Neural crest cell (in vitro differentiated cells): ENCODE measurements at regions not wholly inside any gene's neighbourhood (a gene's known extent, or its start where the extent isn't known, plus 50 kb on each side); places are given as distances from the start of the nearest gene placed in this dataset.
"Not testable (repeated sequence)": the region's sequence is repeated elsewhere in the genome, so short reads cannot be mapped to it uniquely, and the experiment has no call there.

Source experiments
- DNase-seq: peaks from one replicate; pipeline ENCODE4 v3.0.0; 2021; ENCODE audit warnings: low read depth, mixed read lengths, low spot score
- H3K27ac Mint-ChIP-seq: one replicate; pipeline ENCODE4 v1.8.0; 2021; ENCODE audit warnings: mild to moderate bottlenecking, mixed read lengths; ENCODE audit not compliant: unreplicated experiment
- H3K27me3 Mint-ChIP-seq: 2 replicates; pipeline ENCODE4 v1.8.0; 2021; ENCODE audit warnings: low read depth, mild to moderate bottlenecking, mixed read lengths
- H3K36me3 Mint-ChIP-seq: 2 replicates; pipeline ENCODE4 v1.8.0; 2021; ENCODE audit warnings: low read depth, mild to moderate bottlenecking, mixed read lengths
- H3K4me1 Mint-ChIP-seq: 2 replicates; pipeline ENCODE4 v1.8.0; 2021; ENCODE audit warnings: mixed read lengths
- H3K4me3 Mint-ChIP-seq: one replicate; pipeline ENCODE4 v1.8.0; 2021; ENCODE audit warnings: mild to moderate bottlenecking, mixed read lengths
- H3K9me3 Mint-ChIP-seq: 2 replicates; pipeline ENCODE4 v1.8.0; 2021; ENCODE audit warnings: mixed read lengths
- TF ChIP-seq, protein P1 (sequence below): fragments of 200-600 bp; sonication (generic); conservative IDR thresholded peaks from 2 replicates; pipeline ENCODE4 v1.5.0; 2021; ENCODE audit warnings: antibody characterized with exemption, mild to moderate bottlenecking

DNA sequence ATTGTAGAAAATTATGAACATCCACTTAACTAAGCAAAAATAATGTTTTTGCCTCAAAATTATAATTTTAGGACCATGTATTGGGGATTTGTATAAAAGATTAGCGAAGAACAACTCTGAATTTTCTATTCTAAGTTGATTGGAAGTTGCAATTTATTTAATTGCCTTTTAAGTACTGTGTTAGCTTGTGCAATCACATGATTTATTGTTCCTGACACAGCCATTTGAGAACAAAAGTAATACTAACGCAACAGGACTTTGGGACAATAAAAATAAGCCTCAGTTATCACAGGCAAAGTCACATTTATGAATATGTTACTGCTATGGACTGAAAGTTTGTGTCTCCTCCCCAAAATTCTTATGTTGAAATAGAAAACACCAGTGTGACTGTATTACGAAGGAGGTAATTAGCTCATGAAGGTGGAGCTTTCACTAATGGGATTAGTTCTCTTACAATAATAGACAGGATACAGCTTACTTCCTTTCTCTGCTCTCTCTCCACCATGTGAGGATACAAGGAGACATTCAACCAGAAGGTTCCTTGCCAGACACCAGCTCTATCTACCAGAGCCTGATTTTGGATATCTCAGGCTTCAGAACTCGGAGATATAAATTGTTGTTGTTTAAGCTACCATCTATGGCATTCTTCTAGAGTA lies 745.9 kb downstream of the ZBBX start:
- H3K27ac Mint-ChIP-seq = no peak overlapping the region
- no peak for DNase-seq
- H3K4me1 Mint-ChIP-seq = no peaks in the 10 kb centered on the region
- no peaks in the 10 kb centered on the region for H3K9me3 Mint-ChIP-seq
- H3K36me3 Mint-ChIP-seq = no peaks in the 10 kb centered on the region
- no peaks in the 10 kb centered on the region for H3K27me3 Mint-ChIP-seq
- TF ChIP-seq, protein P1, sequence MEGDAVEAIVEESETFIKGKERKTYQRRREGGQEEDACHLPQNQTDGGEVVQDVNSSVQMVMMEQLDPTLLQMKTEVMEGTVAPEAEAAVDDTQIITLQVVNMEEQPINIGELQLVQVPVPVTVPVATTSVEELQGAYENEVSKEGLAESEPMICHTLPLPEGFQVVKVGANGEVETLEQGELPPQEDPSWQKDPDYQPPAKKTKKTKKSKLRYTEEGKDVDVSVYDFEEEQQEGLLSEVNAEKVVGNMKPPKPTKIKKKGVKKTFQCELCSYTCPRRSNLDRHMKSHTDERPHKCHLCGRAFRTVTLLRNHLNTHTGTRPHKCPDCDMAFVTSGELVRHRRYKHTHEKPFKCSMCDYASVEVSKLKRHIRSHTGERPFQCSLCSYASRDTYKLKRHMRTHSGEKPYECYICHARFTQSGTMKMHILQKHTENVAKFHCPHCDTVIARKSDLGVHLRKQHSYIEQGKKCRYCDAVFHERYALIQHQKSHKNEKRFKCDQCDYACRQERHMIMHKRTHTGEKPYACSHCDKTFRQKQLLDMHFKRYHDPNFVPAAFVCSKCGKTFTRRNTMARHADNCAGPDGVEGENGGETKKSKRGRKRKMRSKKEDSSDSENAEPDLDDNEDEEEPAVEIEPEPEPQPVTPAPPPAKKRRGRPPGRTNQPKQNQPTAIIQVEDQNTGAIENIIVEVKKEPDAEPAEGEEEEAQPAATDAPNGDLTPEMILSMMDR = no peak
- no peak overlapping the region for H3K4me3 Mint-ChIP-seq

- H3K27me3 Mint-ChIP-seq = no peaks in the 10 kb centered on the region
- H3K4me1 Mint-ChIP-seq = no peaks in the 10 kb centered on the region
- H3K4me3 Mint-ChIP-seq = no peak overlapping the region
- TF ChIP-seq, protein P1 = no peak
- H3K27ac Mint-ChIP-seq = no peak overlapping the region
- no peaks in the 10 kb centered on the region for H3K9me3 Mint-ChIP-seq
- no peaks in the 10 kb centered on the region for H3K36me3 Mint-ChIP-seq
- no peak for DNase-seq
These were observed 749.9 kb downstream of the ZBBX start for GRCh38 chr3:166630190-166630589.

DNA sequence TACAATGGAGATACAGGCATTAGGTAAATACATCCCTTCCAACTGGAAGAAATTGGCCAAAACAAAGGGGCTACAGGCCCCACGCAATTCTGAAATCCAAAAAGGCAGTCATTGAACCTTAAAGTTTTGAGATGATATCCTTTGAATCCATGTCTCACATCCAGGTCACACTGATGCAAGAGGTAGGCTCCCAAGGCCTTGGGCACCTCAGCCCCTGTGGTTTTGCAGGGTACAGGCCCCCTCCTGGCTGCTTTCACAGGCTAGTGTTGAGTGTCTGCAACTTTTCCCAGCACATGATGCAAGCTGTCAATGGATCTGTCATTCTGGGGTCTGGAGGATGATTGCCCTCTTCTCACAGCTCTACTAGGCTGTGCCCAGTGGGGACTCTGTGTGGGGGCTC lies 766.7 kb downstream of the ZBBX start:
- TF ChIP-seq, protein P1 = no peak
- Mint-ChIP-seq H3K36me3 (no peaks in the 10 kb centered on the region), H3K4me1 (no peaks in the 10 kb centered on the region), H3K4me3 (no peak overlapping the region), H3K27ac (no peak overlapping the region), H3K9me3 (no peaks in the 10 kb centered on the region), H3K27me3 (no peaks in the 10 kb centered on the region)
- DNase-seq = no peak

- DNase-seq, H3K27ac Mint-ChIP-seq, H3K27me3 Mint-ChIP-seq, H3K4me3 Mint-ChIP-seq, H3K9me3 Mint-ChIP-seq, H3K4me1 Mint-ChIP-seq, H3K36me3 Mint-ChIP-seq: not testable (repeated sequence)
These were observed 767.3 kb downstream of the ZBBX start for GRCh38 chr3:166612761-166613160.

- H3K27ac Mint-ChIP-seq = no peak overlapping the region
- H3K9me3 Mint-ChIP-seq = no peaks in the 10 kb centered on the region
- H3K4me3 Mint-ChIP-seq = no peak overlapping the region
- no peaks in the 10 kb centered on the region for H3K36me3 Mint-ChIP-seq
- H3K27me3 Mint-ChIP-seq = no peaks in the 10 kb centered on the region
- DNase-seq = no peak
- no peaks in the 10 kb centered on the region for H3K4me1 Mint-ChIP-seq
- TF ChIP-seq, protein P1 = no peak
These were observed 770.8 kb upstream of the BCHE start for GRCh38 chr3:166607933-166608521.

- Mint-ChIP-seq H3K9me3 (no peaks in the 10 kb centered on the region), H3K4me3 (no peak overlapping the region)
- TF ChIP-seq, protein P1 = no peak
These were observed 769.8 kb upstream of the BCHE start for GRCh38 chr3:166606988-166607387.

More at GRCh38 chr3:166606988-166607387, 769.8 kb upstream of the BCHE start:
- no peak for DNase-seq
- Mint-ChIP-seq H3K36me3 (no peaks in the 10 kb centered on the region), H3K27ac (no peak overlapping the region), H3K27me3 (no peaks in the 10 kb centered on the region), H3K4me1 (no peaks in the 10 kb centered on the region)
